ENCODE measurements at regions not wholly inside any gene's neighbourhood (a gene's known extent, or its start where the extent isn't known, plus 50 kb on each side); places are given as distances from the start of the nearest gene placed in this dataset.

GRCh38 chr5:98333921-98334320 is 439.5 kb upstream of the RGMB start:
- no peak overlapping the region for H2AFZ ChIP-seq (ENCODE audit: low read length)
- H3K14ac ChIP-seq (ENCODE audit: insufficient read length), result no peak overlapping the region
- TF ChIP-seq SP4 (IDR thresholded peaks at IDR 0.05; ENCODE audit: low read length), result no peak
- TF ChIP-seq ZNF274 (IDR thresholded peaks at IDR 0.05; ENCODE audit: borderline replicate concordance, extremely low read depth, low read length), result no peak
- no peak for TF ChIP-seq BACH1 (IDR thresholded peaks at IDR 0.05; ENCODE audit: low read length)
- no peak for TF ChIP-seq SRF (IDR thresholded peaks at IDR 0.05; ENCODE audit: low read depth, low read length)
- TF ChIP-seq POLR2A (IDR thresholded peaks at IDR 0.05; ENCODE audit: control extremely low read depth in 1 of 2, low read depth in 2 of 2, low read length in 2 of 2), result no peak
- TF ChIP-seq YY1 (IDR thresholded peaks at IDR 0.05; ENCODE audit: low read depth, low read length), result no peak
- no peak for TF ChIP-seq RAD21 (IDR thresholded peaks at IDR 0.05 in 1 of 2, conservative IDR thresholded peaks at IDR 0.05 in 1 of 2; ENCODE audit: low read depth in 2 of 2, low read length in 2 of 2)
- TF ChIP-seq CHD2 (IDR thresholded peaks at IDR 0.05; ENCODE audit: low read length), result no peak
- no peak for TF ChIP-seq SIN3A (conservative IDR thresholded peaks at IDR 0.05 in 1 of 2, IDR thresholded peaks at IDR 0.05 in 1 of 2; ENCODE audit: low read depth in 1 of 2, low read length in 2 of 2)
- TF ChIP-seq EZH2 (IDR thresholded peaks at IDR 0.05; ENCODE audit: low read depth, low read length, severe bottlenecking), result no peak
- TF ChIP-seq, protein P1, sequence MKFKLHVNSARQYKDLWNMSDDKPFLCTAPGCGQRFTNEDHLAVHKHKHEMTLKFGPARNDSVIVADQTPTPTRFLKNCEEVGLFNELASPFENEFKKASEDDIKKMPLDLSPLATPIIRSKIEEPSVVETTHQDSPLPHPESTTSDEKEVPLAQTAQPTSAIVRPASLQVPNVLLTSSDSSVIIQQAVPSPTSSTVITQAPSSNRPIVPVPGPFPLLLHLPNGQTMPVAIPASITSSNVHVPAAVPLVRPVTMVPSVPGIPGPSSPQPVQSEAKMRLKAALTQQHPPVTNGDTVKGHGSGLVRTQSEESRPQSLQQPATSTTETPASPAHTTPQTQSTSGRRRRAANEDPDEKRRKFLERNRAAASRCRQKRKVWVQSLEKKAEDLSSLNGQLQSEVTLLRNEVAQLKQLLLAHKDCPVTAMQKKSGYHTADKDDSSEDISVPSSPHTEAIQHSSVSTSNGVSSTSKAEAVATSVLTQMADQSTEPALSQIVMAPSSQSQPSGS (IDR thresholded peaks at IDR 0.05; ENCODE audit: low read length), result no peak
- no peak for TF ChIP-seq RNF2 (IDR thresholded peaks at IDR 0.05; ENCODE audit: borderline replicate concordance, low read depth, low read length, missing control alignments, poor library complexity, severe bottlenecking)
- ChIA-PET CTCF (ENCODE audit: partially characterized antibody) (no interaction called here), POLR2A (ENCODE audit: partially characterized antibody) (no interaction called here)
- no peaks in the 10 kb centered on the region for H3K79me1 ChIP-seq (ENCODE audit: low read depth, low read length)
- no peak overlapping the region for H2BK120ac ChIP-seq (replicated peaks; ENCODE audit: low read depth, low read length)
- H2BK12ac ChIP-seq (ENCODE audit: low read depth, low read length), result no peak overlapping the region
- H3K23ac ChIP-seq (ENCODE audit: insufficient read length), result no peak overlapping the region
- H3K9ac ChIP-seq (replicated peaks in 1 of 4; ENCODE audit: extremely low read depth in 1 of 4, low read depth in 3 of 4, low read length in 3 of 4), result no peak overlapping the region
- no peak overlapping the region for H4K91ac ChIP-seq (replicated peaks; ENCODE audit: insufficient read length, low read length)
- no peak overlapping the region for H4K5ac ChIP-seq (ENCODE audit: insufficient read length, low read depth, low read length)
- H2BK20ac ChIP-seq (ENCODE audit: low read length), result no peak overlapping the region
- FAIRE-seq (no peak), DNase-seq (ENCODE audit: low read depth in 1 of 2, low spot score in 2 of 2) (no peak)
- no peak overlapping the region for H3K4ac ChIP-seq (replicated peaks; ENCODE audit: insufficient read length, low read depth, low read length)
- no peak overlapping the region for H2BK5ac ChIP-seq (ENCODE audit: low read depth, low read length)
- H3K4me3 ChIP-seq (ENCODE audit: extremely low read depth in 1 of 4, insufficient read depth in 2 of 4, low read depth in 3 of 4, low read length in 4 of 4), result no peak overlapping the region
- H3K4me2 ChIP-seq (ENCODE audit: insufficient read depth in 1 of 2, low read depth in 2 of 2, low read length in 2 of 2), result no peak overlapping the region
- no peaks in the 10 kb centered on the region for H3K36me3 ChIP-seq (ENCODE audit: control insufficient read depth in 2 of 4, insufficient read depth in 4 of 4, low read length in 3 of 4)
- H3K79me2 ChIP-seq (ENCODE audit: control insufficient read depth in 1 of 2, insufficient read depth in 2 of 2, low read length in 2 of 2), result no peaks in the 10 kb centered on the region
- peaks cover 0 to 3% of the 10 kb centered on the region in 2 experiments; a peak in 1 of 4 replicates for H3K9me3 ChIP-seq (ENCODE audit: insufficient read depth in 2 of 2, low read depth in 1 of 2, low read length in 1 of 2)
- no peaks in the 10 kb centered on the region for H4K20me1 ChIP-seq (replicated peaks in 1 of 2; ENCODE audit: control insufficient read depth in 1 of 2, insufficient read depth in 2 of 2, low read length in 2 of 2)
- H3K23me2 ChIP-seq (ENCODE audit: low read depth, low read length), result no peaks in the 10 kb centered on the region
- no peaks in the 10 kb centered on the region for H3K4me1 ChIP-seq (replicated peaks in 1 of 4; ENCODE audit: control insufficient read depth in 3 of 4, insufficient read depth in 4 of 4, low read length in 3 of 4)
- no peak overlapping the region for H3K18ac ChIP-seq (ENCODE audit: extremely low read depth, low read length)
- H3K27ac ChIP-seq (ENCODE audit: low read depth, low read length), result no peak overlapping the region
- H4K8ac ChIP-seq (ENCODE audit: extremely low read depth, insufficient read depth, low read length), result no peak overlapping the region
- H2AK5ac ChIP-seq (ENCODE audit: low read depth, low read length), result no peak overlapping the region
- H3K56ac ChIP-seq (replicated peaks; ENCODE audit: insufficient read length, low read depth, low read length), result no peak overlapping the region
- H2BK15ac ChIP-seq (ENCODE audit: low read length), result no peak overlapping the region
- no peaks in the 10 kb centered on the region for H3K27me3 ChIP-seq (replicated peaks in 1 of 4; ENCODE audit: control insufficient read depth in 3 of 4, extremely low read depth in 1 of 4, insufficient read depth in 3 of 4, low read length in 3 of 4)

All from H1 (cell line).